ENCODE measurements at regions not wholly inside any gene's neighbourhood (a gene's known extent, or its start where the extent isn't known, plus 50 kb on each side); places are given as distances from the start of the nearest gene placed in this dataset.

DNA sequence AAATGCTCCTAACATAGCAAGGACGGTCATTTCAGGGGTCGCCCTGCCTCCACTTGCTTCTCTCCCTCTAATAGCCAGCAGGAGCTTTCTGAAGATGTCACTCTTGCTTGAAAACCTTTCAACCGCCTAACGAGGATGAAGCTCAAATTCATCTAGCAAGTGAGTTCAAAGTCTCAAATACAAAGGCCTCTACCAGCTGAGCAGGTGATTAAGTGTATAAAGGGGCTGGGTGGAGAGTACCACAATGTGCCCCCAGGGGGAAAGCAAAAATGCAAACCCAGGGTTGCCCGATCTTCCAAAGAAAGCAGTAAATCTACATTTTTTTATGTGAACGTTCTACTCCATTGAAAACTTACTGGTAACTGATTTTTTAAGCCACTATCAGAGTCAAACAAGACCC, 50.4 kb upstream of the GRIP2 start:
- Mint-ChIP-seq H3K4me3 (no peak overlapping the region), H3K4me1 (no peaks in the 10 kb centered on the region), H3K27ac (no peak overlapping the region), H3K9me3 (no peaks in the 10 kb centered on the region), H3K36me3 (ENCODE audit: low read depth) (no peaks in the 10 kb centered on the region), H3K27me3 (peaks cover 17% of the 10 kb centered on the region)
- intact Hi-C loops (cut with micrococcal nuclease), result no loop called here
- TF ChIP-seq CTCF (IDR thresholded peaks at IDR 0.05), result no peak
- ChIA-PET CTCF (no interaction called here), POLR2A (no interaction called here)
- ATAC-seq (ENCODE audit: low read depth), result no peak
- DNase-seq, result no peak

DNA sequence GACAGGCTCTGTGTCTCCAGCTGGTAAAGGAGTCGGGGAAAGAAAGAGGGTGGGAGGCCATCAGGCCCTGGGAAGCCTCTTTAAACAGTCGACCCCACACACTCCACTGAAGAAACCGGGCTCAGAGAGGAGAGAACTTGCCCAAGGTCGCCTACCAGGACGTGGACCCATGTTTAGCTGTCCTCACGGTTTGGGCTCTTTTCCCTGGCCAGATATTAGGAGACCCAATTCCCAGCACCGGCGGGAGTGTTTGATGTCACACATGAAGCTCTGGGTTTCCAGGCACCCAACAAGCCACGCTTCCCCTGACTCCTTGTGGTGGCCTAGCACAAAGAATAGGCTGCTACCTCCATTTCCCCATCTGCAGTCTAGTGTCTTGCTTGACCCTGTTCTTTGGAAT, 52.2 kb upstream of the GRIP2 start:
- ATAC-seq (ENCODE audit: low read depth) (no peak), DNase-seq (no peak)
- ChIA-PET CTCF (no interaction called here), POLR2A (no interaction called here)
- Mint-ChIP-seq H3K4me3 (no peak overlapping the region), H3K4me1 (no peaks in the 10 kb centered on the region), H3K27ac (no peak overlapping the region), H3K36me3 (ENCODE audit: low read depth) (no peaks in the 10 kb centered on the region), H3K9me3 (no peaks in the 10 kb centered on the region), H3K27me3 (peaks cover 16% of the 10 kb centered on the region)
- intact Hi-C loops (cut with micrococcal nuclease), result no loop called here
- no peak for TF ChIP-seq CTCF (IDR thresholded peaks at IDR 0.05)

DNA sequence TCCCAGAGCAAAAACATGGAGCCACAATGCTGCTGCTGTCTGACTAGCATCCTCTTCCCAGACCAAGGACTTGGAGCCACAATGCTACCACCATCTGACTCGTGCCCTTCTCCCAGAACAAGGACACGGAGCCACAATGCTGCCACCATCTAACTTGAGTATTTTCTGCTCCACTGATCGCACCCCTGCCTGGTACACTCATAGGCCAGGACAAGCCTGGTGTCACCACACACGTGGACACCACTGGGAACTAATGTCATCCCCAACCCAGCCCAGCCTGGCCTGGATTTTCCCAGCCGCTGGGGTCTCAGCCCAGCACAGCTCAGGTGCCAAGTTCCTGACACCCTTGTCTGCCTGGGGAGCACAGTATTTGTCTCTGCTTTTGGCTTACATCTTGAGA, 52.7 kb upstream of the GRIP2 start:
- no peak overlapping the region for H3K4me3 Mint-ChIP-seq
- peaks cover 13% of the 10 kb centered on the region for H3K27me3 Mint-ChIP-seq
- intact Hi-C loops (cut with micrococcal nuclease), result no loop called here
- H3K9me3 Mint-ChIP-seq, result no peaks in the 10 kb centered on the region
- POLR2A ChIA-PET, result no interaction called here
- no peaks in the 10 kb centered on the region for H3K36me3 Mint-ChIP-seq (ENCODE audit: low read depth)
- CTCF ChIA-PET, result no interaction called here
- TF ChIP-seq CTCF (IDR thresholded peaks at IDR 0.05), result no peak
- DNase-seq (no peak), ATAC-seq (ENCODE audit: low read depth) (no peak)
- no peak overlapping the region for H3K27ac Mint-ChIP-seq
- no peaks in the 10 kb centered on the region for H3K4me1 Mint-ChIP-seq

- ATAC-seq (ENCODE audit: low read depth), result no peak
- no peak overlapping the region for H3K4me3 Mint-ChIP-seq
- H3K4me1 Mint-ChIP-seq, result no peaks in the 10 kb centered on the region
- peaks cover 22% of the 10 kb centered on the region for H3K27me3 Mint-ChIP-seq
- ChIA-PET CTCF (no interaction called here), POLR2A (no interaction called here)
- H3K36me3 Mint-ChIP-seq (ENCODE audit: low read depth), result no peaks in the 10 kb centered on the region
- TF ChIP-seq CTCF (IDR thresholded peaks at IDR 0.05), result no peak
- no peak overlapping the region for H3K27ac Mint-ChIP-seq
- peaks cover 3% of the 10 kb centered on the region for H3K9me3 Mint-ChIP-seq
- intact Hi-C loops (cut with micrococcal nuclease), result no loop called here
- DNase-seq, result no peak
Measured at GRCh38 chr3:14594234-14594633, 54.1 kb upstream of the GRIP2 start.

DNA sequence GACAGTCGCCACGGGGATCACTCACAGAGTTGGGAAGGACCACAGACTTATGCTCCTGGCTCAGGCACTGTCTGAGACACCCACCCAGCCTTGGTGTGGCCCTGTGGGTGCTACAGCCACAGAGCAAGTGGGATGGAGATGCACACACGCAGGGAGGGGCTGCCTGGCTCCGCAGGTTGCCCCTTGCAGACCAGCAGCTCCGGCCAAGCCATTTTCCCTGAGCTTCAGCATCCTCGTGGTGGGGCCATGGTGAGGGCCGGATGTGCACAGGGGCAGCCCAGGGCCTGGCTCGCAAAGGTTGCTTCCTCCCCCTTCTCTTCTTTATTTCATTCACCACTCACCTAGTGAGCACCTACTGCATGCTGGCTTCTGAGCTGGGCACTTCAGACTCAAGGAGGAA, 55.4 kb upstream of the GRIP2 start:
- ChIA-PET POLR2A (no interaction called here), CTCF (no interaction called here)
- DNase-seq, result no peak
- Mint-ChIP-seq H3K36me3 (ENCODE audit: low read depth) (no peaks in the 10 kb centered on the region), H3K4me3 (no peak overlapping the region), H3K9me3 (peaks cover 3% of the 10 kb centered on the region), H3K4me1 (no peaks in the 10 kb centered on the region), H3K27me3 (peaks cover 30% of the 10 kb centered on the region), H3K27ac (no peak overlapping the region)
- intact Hi-C loops (cut with micrococcal nuclease), result no loop called here
- no peak for ATAC-seq (ENCODE audit: low read depth)
- TF ChIP-seq CTCF (IDR thresholded peaks at IDR 0.05), result no peak

Data from activated B cell treated with CpG ODN at 0.5 μM for 24 hours (primary cell).